B cell (primary cell): ENCODE measurements at regions not wholly inside any gene's neighbourhood (a gene's known extent, or its start where the extent isn't known, plus 50 kb on each side); places are given as distances from the start of the nearest gene placed in this dataset.

ENCODE experiments used
- ATAC-seq: fragments of 200-7000 bp; cut with Tn5 transposase; one replicate; pipeline ENCODE4 v1.10.0; 2021; ENCODE audit warnings: low read depth, mild to moderate bottlenecking, moderate number of reproducible peaks, moderate library complexity
- CTCF ChIA-PET: fragments of 350-600 bp; sonication (Branson Sonifier 250); formaldehyde crosslinking; loops from one replicate; lab custom pipeline; 2021; ENCODE audit warnings: antibody characterized with exemption, inconsistent platforms; lab: Charles Lee
- POLR2A ChIA-PET: fragments of 350-600 bp; sonication (Branson Sonifier 250); formaldehyde crosslinking; loops from one replicate; lab custom pipeline; 2021; ENCODE audit warnings: antibody characterized with exemption; lab: Charles Lee
- DNase-seq: peaks from one replicate; pipeline ENCODE4 v3.0.0; 2013
- H2AFZ ChIP-seq: 2 replicates; pipeline ENCODE4 v1.6.1; 2012; ENCODE audit warnings: mild to moderate bottlenecking, low read depth, low read length; ENCODE audit not compliant: insufficient read depth, poor library complexity, severe bottlenecking
- H3K27ac ChIP-seq, 2 donors: 1 replicate in 1 of 2; 2 replicates in 1 of 2; pipeline ENCODE4 v1.5.1; 2012 to 2013; ENCODE audit warnings: low read length in 2 of 2, mild to moderate bottlenecking in 2 of 2, moderate library complexity in 1 of 2
- H3K27me3 ChIP-seq, 4 experiments: fragments of 200-600 bp in 1 of 4; sonication (generic) in 1 of 4; replicated peaks in 1 of 4; 1 replicate in 2 of 4; 2 replicates in 2 of 4; pipeline versions ENCODE4 v1.6.1 to v1.7.0; 2013 to 2016; ENCODE audit warnings: low read length in 3 of 4, mild to moderate bottlenecking in 2 of 4, mixed read lengths in 1 of 4, moderate library complexity in 1 of 4; ENCODE audit not compliant: insufficient read depth in 4 of 4, control insufficient read depth in 3 of 4; ENCODE audit errors: control extremely low read depth in 1 of 4
- H3K36me3 ChIP-seq, 2 experiments: replicated peaks in 1 of 2; 1 replicate in 1 of 2; 2 replicates in 1 of 2; pipeline versions ENCODE4 v1.6.1 to v1.7.1; 2013; ENCODE audit warnings: low read length in 1 of 2; ENCODE audit not compliant: insufficient read depth in 2 of 2, control insufficient read depth in 1 of 2; ENCODE audit errors: control extremely low read depth in 1 of 2, extremely low read depth in 1 of 2
- H3K4me1 ChIP-seq, 2 donors: fragments of 200-600 bp in 1 of 2; sonication (generic) in 1 of 2; 1 replicate in 1 of 2; 2 replicates in 1 of 2; pipeline versions ENCODE4 v1.5.1 to v1.6.1; 2013 to 2017; ENCODE audit warnings: low read length in 2 of 2; ENCODE audit not compliant: control insufficient read depth in 2 of 2, insufficient read depth in 2 of 2
- H3K4me2 ChIP-seq: replicated peaks from 2 replicates; pipeline ENCODE3; 2012; ENCODE audit warnings: mild to moderate bottlenecking, low read depth, low read length; ENCODE audit not compliant: poor library complexity, severe bottlenecking
- H3K4me3 ChIP-seq, 5 experiments: fragments of 200-600 bp in 1 of 5; sonication (generic) in 1 of 5; 1 replicate in 3 of 5; 2 replicates in 2 of 5; pipeline versions ENCODE4 v1.5.1 to v1.7.0; 2011 to 2016; ENCODE audit warnings: low read length in 4 of 5, mild to moderate bottlenecking in 4 of 5, low read depth in 2 of 5, control low read depth in 1 of 5, moderate library complexity in 1 of 5; ENCODE audit not compliant: insufficient read depth in 1 of 5; ENCODE audit errors: control extremely low read depth in 1 of 5, extremely low read depth in 1 of 5
- H3K79me2 ChIP-seq: fragments of 200-600 bp; sonication (generic); one replicate; pipeline ENCODE4 v1.6.0; 2016; ENCODE audit warnings: low read length; ENCODE audit not compliant: control insufficient read depth, insufficient read depth
- H3K9ac ChIP-seq: fragments of 200-600 bp; sonication (generic); 2 replicates; pipeline ENCODE4 v1.6.1; 2017; ENCODE audit warnings: mild to moderate bottlenecking, low read length, moderate library complexity
- H3K9me3 ChIP-seq, 3 donors: one replicate each; pipeline versions ENCODE4 v1.6.1 to v1.7.1; 2013; ENCODE audit warnings: low read length in 2 of 3; ENCODE audit not compliant: control insufficient read depth in 2 of 3, insufficient read depth in 1 of 3; ENCODE audit errors: control extremely low read depth in 1 of 3
- H4K20me1 ChIP-seq: 2 replicates; pipeline ENCODE4 v1.6.0; 2012; ENCODE audit warnings: mild to moderate bottlenecking, low read length; ENCODE audit not compliant: insufficient read depth, control insufficient read depth, poor library complexity, severe bottlenecking
- H3K27ac Mint-ChIP-seq: one replicate; pipeline ENCODE4 v1.8.0; 2021; ENCODE audit warnings: mixed read lengths
- H3K27me3 Mint-ChIP-seq: one replicate; pipeline ENCODE4 v1.8.0; 2021; ENCODE audit warnings: mixed read lengths
- H3K4me1 Mint-ChIP-seq: one replicate; pipeline ENCODE4 v1.8.0; 2021; ENCODE audit warnings: mixed read lengths
- H3K4me3 Mint-ChIP-seq: one replicate; pipeline ENCODE4 v1.8.0; 2021; ENCODE audit warnings: mixed read lengths
- H3K9me3 Mint-ChIP-seq: one replicate; pipeline ENCODE4 v1.8.0; 2022; ENCODE audit warnings: mixed read lengths; ENCODE audit not compliant: insufficient read depth
- EZH2 ChIP-seq: IDR thresholded peaks from 2 replicates; pipeline ENCODE4 v1.6.1; 2012; ENCODE audit warnings: borderline replicate concordance, low read depth, mild to moderate bottlenecking, moderate library complexity, low read length; ENCODE audit not compliant: insufficient read depth, poor library complexity, severe bottlenecking
- WGBS: methylation state at CpG from one replicate; pipeline ENCODE4 v1.1.5; 2013; ENCODE audit warnings: missing lambda C conversion rate; ENCODE audit not compliant: insufficient coverage; 5-methylcytosine and 5-hydroxymethylcytosine counted together
- intact Hi-C: fragments of 100-400 bp; cut with micrococcal nuclease; formaldehyde crosslinking; loops from one replicate; pipeline ENCODE4 v1.10.0; 2022
- TF ChIP-seq, protein P1 (sequence below): fragments of 200-600 bp; IDR thresholded peaks from one replicate; pipeline ENCODE4 v1.8.0; 2022; ENCODE audit warnings: antibody characterized with exemption, mild to moderate bottlenecking

DNA sequence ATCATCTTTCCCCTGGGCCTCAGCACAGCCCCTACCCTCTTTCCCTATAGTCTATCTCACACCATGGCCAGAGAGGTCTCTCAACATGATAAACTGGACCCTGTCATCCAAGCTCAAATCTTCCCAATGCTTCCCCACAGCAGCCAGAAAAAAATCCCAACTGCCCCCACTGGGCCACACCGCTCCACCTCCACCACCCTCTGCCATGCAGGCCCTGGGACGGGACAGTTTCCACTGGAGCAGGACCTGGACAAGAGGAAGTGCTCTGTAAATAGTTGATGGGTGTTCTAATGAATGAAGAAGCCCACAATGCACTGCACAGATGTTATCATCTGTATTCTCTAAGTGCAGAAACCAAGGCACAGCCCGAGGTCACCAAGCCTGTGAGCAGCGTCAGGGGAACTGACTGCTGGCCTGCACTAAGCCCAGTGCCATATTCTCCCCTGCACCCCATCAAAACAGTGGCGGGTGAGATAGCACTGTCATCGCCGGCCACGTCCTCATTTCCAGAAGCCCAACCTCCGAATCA lies 161.1 kb downstream of the NUP210 start:
- H4K20me1 ChIP-seq: no peaks in the 10 kb centered on the region
- H3K79me2 ChIP-seq: no peaks in the 10 kb centered on the region
- no peak for DNase-seq
- no peak overlapping the region for H3K4me3 Mint-ChIP-seq
- no peak overlapping the region for H3K27ac Mint-ChIP-seq
- peaks cover 12% of the 10 kb centered on the region for H3K4me1 Mint-ChIP-seq
- H3K4me3 ChIP-seq: no peak overlapping the region
- no peaks in the 10 kb centered on the region for H3K36me3 ChIP-seq
- CTCF ChIA-PET: interaction anchor here (0.8 kb wide), 1 partner anchor 156 kb away, joined by 3 read pairs; no protein-coding TSS in a partner anchor
- H3K27me3 ChIP-seq: peaks cover 0 to 22% (median 3%) of the 10 kb centered on the region in 4 experiments
- WGBS: 84% methylated on average over 6 of the region's 9 CpGs
- POLR2A ChIA-PET: no interaction called here
- H3K27me3 Mint-ChIP-seq: peaks cover 36% of the 10 kb centered on the region
- H3K4me2 ChIP-seq: no peak overlapping the region
- no peaks in the 10 kb centered on the region for H3K9me3 Mint-ChIP-seq
- H3K27ac ChIP-seq: no peak overlapping the region
- peaks cover 11 to 15% of the 10 kb centered on the region in 2 donors for H3K4me1 ChIP-seq
- TF ChIP-seq, protein P1, sequence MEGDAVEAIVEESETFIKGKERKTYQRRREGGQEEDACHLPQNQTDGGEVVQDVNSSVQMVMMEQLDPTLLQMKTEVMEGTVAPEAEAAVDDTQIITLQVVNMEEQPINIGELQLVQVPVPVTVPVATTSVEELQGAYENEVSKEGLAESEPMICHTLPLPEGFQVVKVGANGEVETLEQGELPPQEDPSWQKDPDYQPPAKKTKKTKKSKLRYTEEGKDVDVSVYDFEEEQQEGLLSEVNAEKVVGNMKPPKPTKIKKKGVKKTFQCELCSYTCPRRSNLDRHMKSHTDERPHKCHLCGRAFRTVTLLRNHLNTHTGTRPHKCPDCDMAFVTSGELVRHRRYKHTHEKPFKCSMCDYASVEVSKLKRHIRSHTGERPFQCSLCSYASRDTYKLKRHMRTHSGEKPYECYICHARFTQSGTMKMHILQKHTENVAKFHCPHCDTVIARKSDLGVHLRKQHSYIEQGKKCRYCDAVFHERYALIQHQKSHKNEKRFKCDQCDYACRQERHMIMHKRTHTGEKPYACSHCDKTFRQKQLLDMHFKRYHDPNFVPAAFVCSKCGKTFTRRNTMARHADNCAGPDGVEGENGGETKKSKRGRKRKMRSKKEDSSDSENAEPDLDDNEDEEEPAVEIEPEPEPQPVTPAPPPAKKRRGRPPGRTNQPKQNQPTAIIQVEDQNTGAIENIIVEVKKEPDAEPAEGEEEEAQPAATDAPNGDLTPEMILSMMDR: no peak
- TF ChIP-seq EZH2: no peak
- H2AFZ ChIP-seq: no peak overlapping the region
- ATAC-seq: no peak
- no peak overlapping the region for H3K9ac ChIP-seq
- intact Hi-C loops: no loop called here
- H3K9me3 ChIP-seq: no peaks in the 10 kb centered on the region

GRCh38 chr3:13258280-13258679 lies 161.8 kb downstream of the NUP210 start:
- Histone ChIP-seq H4K20me1 (no peaks in the 10 kb centered on the region), H2AFZ (no peak overlapping the region), H3K4me1 (peaks cover 11 to 15% of the 10 kb centered on the region in 2 donors), H3K79me2 (no peaks in the 10 kb centered on the region), H3K27me3 (peaks cover 0 to 18% (median 3%) of the 10 kb centered on the region in 4 experiments), H3K4me3 (no peak overlapping the region), H3K36me3 (no peaks in the 10 kb centered on the region), H3K4me2 (no peak overlapping the region), H3K27ac (no peak overlapping the region), H3K9ac (no peak overlapping the region), H3K9me3 (no peaks in the 10 kb centered on the region)
- intact Hi-C loops: no loop called here
- ATAC-seq (no peak), DNase-seq (no peak)
- POLR2A ChIA-PET: interaction anchor here (0.5 kb wide), 1 partner anchor 9 kb away, joined by 3 read pairs; no protein-coding TSS in a partner anchor
- WGBS: 80% methylated on average over 1 of the region's 4 CpGs
- H3K4me1 Mint-ChIP-seq: peaks cover 12% of the 10 kb centered on the region
- no peak overlapping the region for H3K4me3 Mint-ChIP-seq
- TF ChIP-seq, protein P1: no peak
- TF ChIP-seq EZH2: no peak
- peaks cover 40% of the 10 kb centered on the region for H3K27me3 Mint-ChIP-seq
- H3K9me3 Mint-ChIP-seq: no peaks in the 10 kb centered on the region
- CTCF ChIA-PET: interaction anchor here (0.8 kb wide), 1 partner anchor 156 kb away, joined by 3 read pairs; no protein-coding TSS in a partner anchor
- H3K27ac Mint-ChIP-seq: no peak overlapping the region
